ENCODE measurements at regions not wholly inside any gene's neighbourhood (a gene's known extent, or its start where the extent isn't known, plus 50 kb on each side); places are given as distances from the start of the nearest gene placed in this dataset.

DNA sequence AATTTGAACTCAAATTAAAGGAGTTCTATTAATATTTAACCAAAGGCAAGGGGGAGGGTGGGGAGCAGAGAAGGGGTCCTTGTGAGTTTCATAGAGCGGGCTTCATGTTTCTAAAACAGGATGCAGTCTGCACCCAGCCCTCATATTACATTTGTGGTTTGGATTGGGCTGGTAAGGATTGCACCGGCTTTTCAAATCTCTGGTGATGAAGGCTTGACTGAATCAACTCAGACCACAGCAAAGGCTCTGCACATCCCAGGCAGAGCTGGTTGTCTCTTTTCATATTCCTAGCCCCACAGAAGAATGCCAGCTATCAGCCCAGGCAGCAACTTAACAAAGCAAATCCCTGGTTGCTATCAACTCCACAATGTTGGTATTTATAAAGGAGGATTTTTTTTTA lies 1221.4 kb downstream of the VRK1 start:
- no peak overlapping the region for H3K4me3 ChIP-seq (ENCODE audit: low read depth, low read length)
- DNase-seq (ENCODE audit: low read depth): no peak
- TF ChIP-seq POLR2A (IDR thresholded peaks at IDR 0.05; ENCODE audit: extremely low read depth, insufficient read length): no peak
- TF ChIP-seq, protein P1, sequence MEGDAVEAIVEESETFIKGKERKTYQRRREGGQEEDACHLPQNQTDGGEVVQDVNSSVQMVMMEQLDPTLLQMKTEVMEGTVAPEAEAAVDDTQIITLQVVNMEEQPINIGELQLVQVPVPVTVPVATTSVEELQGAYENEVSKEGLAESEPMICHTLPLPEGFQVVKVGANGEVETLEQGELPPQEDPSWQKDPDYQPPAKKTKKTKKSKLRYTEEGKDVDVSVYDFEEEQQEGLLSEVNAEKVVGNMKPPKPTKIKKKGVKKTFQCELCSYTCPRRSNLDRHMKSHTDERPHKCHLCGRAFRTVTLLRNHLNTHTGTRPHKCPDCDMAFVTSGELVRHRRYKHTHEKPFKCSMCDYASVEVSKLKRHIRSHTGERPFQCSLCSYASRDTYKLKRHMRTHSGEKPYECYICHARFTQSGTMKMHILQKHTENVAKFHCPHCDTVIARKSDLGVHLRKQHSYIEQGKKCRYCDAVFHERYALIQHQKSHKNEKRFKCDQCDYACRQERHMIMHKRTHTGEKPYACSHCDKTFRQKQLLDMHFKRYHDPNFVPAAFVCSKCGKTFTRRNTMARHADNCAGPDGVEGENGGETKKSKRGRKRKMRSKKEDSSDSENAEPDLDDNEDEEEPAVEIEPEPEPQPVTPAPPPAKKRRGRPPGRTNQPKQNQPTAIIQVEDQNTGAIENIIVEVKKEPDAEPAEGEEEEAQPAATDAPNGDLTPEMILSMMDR (IDR thresholded peaks at IDR 0.05; ENCODE audit: low read depth, low read length): no peak
- no peak for TF ChIP-seq MYC (IDR thresholded peaks at IDR 0.05; ENCODE audit: low read depth, low read length)
- TF ChIP-seq, protein P2, sequence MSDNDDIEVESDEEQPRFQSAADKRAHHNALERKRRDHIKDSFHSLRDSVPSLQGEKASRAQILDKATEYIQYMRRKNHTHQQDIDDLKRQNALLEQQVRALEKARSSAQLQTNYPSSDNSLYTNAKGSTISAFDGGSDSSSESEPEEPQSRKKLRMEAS (IDR thresholded peaks at IDR 0.05; ENCODE audit: low read depth, low read length): no peak

DNA sequence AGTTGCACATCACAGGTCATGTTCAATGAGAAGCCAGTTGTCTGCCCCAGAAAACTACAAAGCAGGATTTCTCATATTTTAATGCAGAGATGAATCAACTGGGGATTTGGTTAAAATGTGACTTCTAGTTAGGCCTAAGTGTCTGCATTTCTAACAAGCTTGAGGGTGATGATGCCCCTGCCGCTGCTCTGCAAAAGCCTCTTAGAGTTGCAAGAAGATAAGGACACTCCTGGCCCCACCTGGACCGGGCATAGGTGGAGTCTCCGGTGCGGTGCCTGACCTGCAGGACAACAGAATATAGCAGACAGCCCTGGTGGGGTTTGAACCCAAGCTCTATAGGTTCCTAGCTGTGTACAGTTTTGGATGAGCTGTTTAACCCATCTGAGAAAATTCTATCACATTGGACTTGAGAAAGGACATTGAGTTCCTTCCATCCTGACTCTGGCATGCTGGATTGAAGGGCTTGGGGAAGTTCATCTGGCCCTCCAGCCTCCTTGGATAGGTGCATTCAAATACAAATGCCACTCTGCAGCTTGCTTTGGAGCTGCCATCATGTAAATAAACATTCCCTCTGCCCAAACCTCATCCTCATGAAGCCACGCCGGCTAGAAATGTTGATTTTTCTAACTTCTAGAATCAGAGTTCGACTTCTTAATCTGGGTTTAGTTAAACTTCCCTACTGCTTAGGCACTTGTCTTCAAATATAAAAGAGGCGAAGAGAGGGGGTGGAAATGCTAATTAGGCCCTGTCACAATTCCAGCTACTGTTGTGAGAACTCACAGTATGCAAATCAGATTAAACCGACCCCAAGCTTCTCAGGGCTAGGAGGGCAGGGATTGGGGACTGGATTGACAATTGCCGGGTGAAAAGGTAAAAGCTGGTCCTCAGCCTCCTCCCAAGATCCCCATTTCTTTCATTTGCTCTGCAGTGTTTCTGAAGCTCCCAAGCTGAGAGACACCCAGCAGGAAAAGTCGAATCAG lies 1225.6 kb downstream of the VRK1 start:
- TF ChIP-seq, protein P1 (IDR thresholded peaks at IDR 0.05; ENCODE audit: low read depth, low read length): no peak
- TF ChIP-seq MYC (IDR thresholded peaks at IDR 0.05; ENCODE audit: low read depth, low read length) (no peak), POLR2A (IDR thresholded peaks at IDR 0.05; ENCODE audit: extremely low read depth, insufficient read length) (no peak)
- TF ChIP-seq, protein P2 (IDR thresholded peaks at IDR 0.05; ENCODE audit: low read depth, low read length): no peak
- no peak for DNase-seq (ENCODE audit: low read depth)
- H3K4me3 ChIP-seq (ENCODE audit: low read depth, low read length): no peak overlapping the region

DNA sequence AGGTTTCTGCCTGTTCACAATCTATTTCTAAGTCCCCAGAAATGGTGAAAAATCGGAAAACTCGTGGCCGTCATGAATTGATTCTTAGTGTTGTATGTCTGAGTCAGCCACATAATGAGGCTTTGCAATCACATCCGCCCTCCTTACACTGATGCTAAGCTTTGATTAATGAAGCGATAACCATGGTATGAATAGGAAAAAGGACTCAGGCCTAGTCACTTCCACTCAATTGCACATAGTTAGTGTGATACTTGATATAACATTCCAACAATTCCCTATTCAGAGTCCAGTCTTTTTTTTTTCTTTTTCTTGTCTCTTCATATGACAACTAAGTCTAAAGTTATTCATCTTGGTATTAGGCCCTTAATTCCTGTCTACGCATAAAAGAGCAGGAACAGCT lies 1231.0 kb downstream of the VRK1 start:
- DNase-seq (ENCODE audit: low read depth): no peak
- H3K4me3 ChIP-seq (ENCODE audit: low read depth, low read length): no peak overlapping the region
- TF ChIP-seq MYC (IDR thresholded peaks at IDR 0.05; ENCODE audit: low read depth, low read length) (no peak), POLR2A (IDR thresholded peaks at IDR 0.05; ENCODE audit: extremely low read depth, insufficient read length) (no peak)
- TF ChIP-seq, protein P2 (IDR thresholded peaks at IDR 0.05; ENCODE audit: low read depth, low read length): no peak
- TF ChIP-seq, protein P1 (IDR thresholded peaks at IDR 0.05; ENCODE audit: low read depth, low read length): no peak

DNA sequence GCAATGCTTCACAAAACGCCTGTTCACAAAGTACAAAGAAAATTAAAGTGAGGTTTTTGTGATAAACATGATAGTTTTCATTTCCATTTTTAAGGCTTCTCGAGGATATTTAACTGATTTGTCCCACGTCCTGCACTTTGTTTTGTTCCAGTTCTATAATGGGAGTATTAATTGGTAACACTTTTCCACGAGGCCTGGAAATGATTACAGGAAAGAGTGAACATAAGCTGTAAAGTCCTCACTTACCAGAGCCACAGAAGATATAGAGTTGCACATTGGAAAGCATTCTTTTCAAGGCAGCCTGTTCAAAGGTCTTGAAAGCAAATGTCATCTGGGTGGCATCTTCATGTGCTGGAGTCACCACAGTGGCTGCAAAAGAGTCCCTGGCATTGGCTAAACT lies 1236.6 kb downstream of the BCL11B start:
- no peak overlapping the region for H3K4me3 ChIP-seq (ENCODE audit: low read depth, low read length)
- no peak for DNase-seq (ENCODE audit: low read depth)
- TF ChIP-seq POLR2A (IDR thresholded peaks at IDR 0.05; ENCODE audit: extremely low read depth, insufficient read length): no peak
- TF ChIP-seq, protein P2 (IDR thresholded peaks at IDR 0.05; ENCODE audit: low read depth, low read length): no peak
- TF ChIP-seq, protein P1 (IDR thresholded peaks at IDR 0.05; ENCODE audit: low read depth, low read length): no peak
- TF ChIP-seq MYC (IDR thresholded peaks at IDR 0.05; ENCODE audit: low read depth, low read length): no peak

DNA sequence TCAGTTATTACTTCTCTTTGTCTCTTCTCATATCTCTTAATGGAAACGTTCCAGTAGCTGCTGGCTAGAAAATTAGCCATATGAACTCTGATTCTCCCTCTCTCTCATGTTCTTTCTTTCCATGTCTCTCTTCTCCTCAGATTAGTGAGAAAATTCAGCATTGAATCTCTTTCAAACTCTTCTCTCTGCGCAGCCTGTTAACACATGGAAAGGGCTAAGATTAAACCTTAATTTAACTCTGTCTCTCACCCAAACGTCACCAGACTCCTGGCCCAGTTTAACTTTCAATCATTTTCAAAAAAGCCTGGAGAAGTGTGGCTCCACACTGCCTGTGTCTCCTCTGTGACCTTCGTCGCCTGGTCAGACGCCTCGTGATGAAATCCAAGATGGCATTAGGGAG lies 1234.2 kb downstream of the BCL11B start:
- TF ChIP-seq, protein P2 (IDR thresholded peaks at IDR 0.05; ENCODE audit: low read depth, low read length): no peak
- TF ChIP-seq POLR2A (IDR thresholded peaks at IDR 0.05; ENCODE audit: extremely low read depth, insufficient read length) (no peak), MYC (IDR thresholded peaks at IDR 0.05; ENCODE audit: low read depth, low read length) (no peak)
- TF ChIP-seq, protein P1 (IDR thresholded peaks at IDR 0.05; ENCODE audit: low read depth, low read length): no peak
- DNase-seq (ENCODE audit: low read depth): no peak

More for the DNA sequence above, 1234.2 kb downstream of the BCL11B start:
- H3K4me3 ChIP-seq (ENCODE audit: low read depth, low read length): no peak overlapping the region

Measured in NB4 (cell line).